Activated CD8-positive, alpha-beta memory T cell treated with anti-CD3 and anti-CD28 coated beads for 48 hours (primary cell): ENCODE measurements at regions not wholly inside any gene's neighbourhood (a gene's known extent, or its start where the extent isn't known, plus 50 kb on each side); places are given as distances from the start of the nearest gene placed in this dataset.

Experiments used
- DNase-seq, 3 experiments: peaks; one replicate each; pipeline ENCODE4 v3.0.0-alpha.2; 2020; ENCODE audit warnings: low read depth in 2 of 3, low spot score in 2 of 3

DNA sequence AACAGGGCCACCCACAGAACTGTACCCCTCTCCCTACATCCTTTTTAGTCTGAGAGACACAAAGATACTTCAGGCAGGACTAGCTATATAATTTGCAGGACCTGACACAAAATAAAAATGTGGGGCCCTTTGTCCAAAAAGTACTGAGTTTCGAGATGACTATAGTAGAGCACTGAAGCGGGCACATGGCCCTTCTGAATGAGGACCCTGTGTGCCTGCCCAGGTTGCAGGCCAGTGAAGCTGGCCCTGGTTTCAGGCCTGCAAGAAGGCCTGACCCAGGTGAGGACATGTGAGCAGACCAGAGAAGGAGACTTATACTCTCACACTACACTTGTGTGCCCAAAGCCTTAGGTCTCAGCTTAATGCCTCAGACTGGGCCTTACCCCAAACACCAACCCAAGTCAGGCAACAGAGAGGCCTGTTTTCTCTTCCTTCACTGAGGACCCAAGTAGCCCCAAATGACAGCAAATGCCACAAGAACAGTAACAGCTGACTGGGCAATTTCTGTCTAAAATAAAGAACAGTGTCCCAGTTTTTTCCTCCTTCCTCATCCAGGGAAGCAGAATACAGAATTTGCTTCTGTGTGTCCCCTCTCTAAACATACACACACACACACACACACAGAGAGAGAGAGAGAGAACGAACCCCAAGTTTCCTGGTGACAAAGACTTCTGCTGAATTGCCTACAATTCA, 100.9 kb upstream of the ARHGEF3 start:
- DNase-seq, result no peak

DNA sequence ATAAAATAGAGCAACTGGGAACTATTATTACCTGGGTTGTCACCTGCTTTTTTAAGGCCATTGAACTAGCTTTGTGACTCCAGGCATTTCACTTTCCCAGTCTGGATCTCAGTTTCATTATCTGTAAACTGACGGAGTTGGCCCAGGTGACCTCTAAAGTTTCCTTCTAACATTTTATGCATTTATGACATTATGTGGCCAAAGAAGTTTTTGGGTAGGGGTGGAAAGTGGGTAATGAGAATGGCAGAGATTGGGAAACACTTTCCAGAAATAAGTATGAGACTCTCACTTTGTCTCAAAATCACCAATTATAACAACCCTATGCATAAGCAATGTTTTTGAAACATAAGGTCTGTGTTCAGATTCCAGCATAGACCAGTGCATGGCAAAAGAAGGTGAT, 99.1 kb upstream of the ARHGEF3 start:
- no peak for DNase-seq

DNA sequence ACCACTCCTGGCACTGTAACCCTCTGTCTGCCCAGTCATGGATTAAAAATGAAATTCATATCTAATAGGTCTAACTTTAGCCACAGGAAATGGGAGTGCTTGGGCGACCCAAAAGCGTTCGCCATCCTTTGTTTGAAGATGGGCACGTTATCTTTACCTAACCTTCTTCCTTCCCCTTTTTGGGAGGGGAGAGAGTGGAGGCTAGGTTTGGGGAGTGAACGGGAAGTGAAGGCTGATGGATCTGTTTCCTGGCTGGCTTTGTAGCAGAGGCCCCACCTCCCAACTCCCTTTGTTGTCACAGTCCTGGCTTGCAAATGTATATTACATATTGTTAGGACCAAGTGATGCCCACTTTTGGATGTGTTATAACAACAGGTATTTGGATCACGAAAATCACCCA, 98.1 kb upstream of the ARHGEF3 start:
- DNase-seq, result no peak

DNA sequence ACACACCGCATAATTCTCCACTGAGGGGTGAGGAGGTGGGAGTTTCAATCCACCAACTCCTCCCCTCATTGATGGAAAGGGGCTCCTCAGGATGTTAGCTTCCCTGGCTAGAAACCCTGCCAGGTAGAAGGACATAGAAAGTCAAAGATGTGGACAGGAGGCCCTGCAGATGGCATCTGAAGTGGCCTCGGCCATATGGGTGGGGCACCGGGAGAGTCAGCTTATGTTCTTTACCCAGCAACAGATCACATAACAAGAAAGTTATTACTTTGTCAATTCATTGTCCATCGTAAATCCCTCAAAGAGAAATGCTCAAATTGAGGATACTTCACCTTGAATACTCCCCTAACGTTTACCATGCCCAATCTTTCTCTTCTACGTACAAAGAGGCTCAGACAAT, 97.3 kb upstream of the ARHGEF3 start:
- DNase-seq, result no peak

DNA sequence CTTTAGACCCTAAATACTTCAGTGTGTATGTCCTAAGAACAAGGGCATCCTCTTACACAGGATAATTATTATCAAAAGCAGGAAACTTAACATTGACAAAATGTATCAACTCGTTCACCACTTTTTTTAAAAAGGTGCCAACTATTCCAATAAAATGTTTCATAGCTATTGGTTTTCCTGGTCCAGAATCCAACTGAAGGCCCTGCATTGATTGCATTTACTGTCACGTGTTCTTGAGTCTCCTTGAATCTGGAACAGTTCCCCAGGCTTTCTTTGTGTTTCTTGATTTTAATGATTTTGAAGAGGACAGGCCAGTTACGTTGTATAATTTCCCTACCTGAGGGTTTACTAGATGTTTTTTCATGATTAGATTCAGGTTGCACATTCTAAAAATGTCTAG, 94.6 kb upstream of the ARHGEF3 start:
- no peak for DNase-seq

DNA sequence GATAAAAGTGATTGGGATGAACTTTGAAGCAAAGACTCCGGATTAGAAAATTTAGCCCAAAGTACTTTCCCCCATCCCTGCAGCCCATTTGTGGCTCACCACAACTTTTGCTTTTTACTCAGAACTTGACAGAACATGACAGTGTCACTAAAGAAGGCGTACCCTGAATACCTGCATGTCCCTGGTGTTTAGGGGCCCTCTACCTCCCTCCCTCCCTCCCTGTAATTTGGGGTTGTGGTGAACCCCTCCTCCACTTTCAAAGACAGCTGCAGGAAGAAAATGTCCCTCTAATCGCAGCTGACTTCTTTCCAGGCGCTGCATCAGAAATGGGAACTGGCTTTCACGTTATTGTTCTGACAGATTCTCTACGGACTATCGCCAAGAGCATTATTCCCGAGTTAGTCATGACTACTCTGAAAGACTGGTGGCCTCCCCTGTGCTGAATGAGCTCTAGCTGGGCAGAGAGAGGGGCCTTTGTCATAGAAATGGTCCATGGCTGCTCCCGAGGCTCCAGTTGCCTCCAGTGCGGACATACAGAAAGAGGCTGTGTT, 93.2 kb upstream of the ARHGEF3 start:
- DNase-seq, result no peak

DNA sequence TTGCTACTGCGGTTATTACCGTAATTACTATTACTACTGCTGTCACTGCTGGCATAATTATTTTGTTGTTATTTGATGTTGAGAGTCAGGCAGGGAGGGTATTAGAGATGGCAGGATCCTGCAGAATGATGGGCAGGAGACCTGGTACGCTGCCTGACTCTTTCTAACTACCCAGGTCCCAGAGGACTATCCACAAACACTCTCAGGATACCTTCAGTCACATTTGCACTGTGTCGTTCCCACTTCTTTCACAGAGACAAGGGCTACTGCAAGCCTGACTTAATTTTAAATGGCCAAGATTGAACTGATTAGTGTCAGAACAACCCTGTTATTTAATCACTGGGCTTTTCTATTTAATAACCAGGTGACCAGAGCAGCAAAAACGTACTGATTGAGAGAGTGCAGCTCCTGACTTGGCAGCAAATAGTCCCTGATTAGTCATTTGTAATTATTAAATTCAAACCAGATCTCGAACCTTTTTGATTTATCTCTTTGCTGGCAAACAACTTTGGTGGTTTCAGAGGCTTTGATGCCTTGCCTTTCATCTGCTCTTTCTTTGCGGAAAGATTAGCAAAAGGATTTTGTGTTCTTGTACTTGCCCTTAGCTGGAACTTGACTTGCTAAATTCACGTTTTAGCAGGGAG, 88.8 kb upstream of the ARHGEF3 start:
- DNase-seq, result no peak

DNA sequence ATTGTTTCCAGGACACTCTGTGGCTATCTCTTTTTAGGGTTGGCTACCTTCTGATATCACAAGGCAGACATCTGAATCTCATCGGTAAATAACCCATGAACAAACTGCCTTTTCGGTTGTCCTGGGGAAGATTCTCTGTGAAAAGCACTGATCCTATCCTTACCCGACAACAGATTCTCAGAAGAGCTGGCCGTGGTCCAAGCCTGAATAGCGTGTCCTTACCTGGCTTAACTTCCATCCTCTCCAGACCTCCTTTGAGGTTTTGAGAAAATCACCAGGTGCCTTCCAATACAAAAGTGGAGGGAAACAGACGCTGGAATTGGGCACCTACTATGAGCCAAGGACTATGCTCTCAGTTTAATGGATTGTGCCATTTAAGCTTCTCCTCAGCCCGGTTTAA, 87.4 kb upstream of the ARHGEF3 start:
- no peak for DNase-seq

DNA sequence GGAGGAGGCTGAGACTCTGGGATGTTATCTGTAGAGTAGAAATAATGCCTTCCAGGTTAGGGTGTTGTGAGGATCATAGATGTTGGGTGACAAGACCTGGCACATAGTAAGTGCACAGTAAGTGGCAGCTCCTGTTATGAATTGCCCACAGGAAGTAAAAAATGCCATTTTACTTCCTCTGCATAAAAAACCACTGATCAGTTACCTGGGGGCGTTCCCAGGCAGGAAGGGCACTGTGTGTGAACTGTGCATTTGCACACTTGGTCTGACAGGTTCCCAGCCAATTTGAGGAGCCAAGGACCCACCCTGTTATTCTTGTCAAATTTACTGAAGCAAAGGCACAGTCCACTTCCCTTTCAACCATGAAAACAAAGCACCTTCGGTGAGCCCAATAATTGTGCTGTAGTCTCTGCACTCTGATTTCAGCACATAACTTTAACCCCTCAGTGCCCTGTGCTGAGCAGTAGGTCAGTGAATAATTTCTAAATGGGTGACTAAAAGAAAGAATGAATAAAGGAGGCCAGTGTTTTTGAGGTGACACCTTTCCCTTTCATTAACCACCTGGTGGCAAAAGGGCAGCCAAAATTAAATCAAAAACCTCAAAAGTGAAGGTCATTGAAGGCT, 85.8 kb upstream of the ARHGEF3 start:
- DNase-seq, result no peak

DNA sequence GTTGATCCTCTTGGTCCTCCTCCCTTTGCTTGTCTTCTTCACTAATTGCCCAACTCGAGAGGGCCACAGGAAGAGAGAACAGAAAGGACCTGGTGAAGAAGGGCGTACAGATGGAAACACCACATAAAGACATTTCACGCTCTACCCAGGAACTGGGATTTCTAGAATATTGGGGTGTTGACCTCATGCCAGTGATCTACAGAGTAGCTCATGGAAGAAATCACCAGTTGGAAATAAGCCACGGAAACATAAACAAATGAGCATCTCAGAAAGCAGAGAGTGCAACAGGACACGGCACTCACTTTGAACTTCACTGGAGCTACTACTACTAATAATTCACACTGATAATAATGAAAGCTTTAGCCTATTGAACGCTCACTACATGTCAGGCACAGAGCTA, 84.6 kb upstream of the ARHGEF3 start:
- no peak for DNase-seq

DNA sequence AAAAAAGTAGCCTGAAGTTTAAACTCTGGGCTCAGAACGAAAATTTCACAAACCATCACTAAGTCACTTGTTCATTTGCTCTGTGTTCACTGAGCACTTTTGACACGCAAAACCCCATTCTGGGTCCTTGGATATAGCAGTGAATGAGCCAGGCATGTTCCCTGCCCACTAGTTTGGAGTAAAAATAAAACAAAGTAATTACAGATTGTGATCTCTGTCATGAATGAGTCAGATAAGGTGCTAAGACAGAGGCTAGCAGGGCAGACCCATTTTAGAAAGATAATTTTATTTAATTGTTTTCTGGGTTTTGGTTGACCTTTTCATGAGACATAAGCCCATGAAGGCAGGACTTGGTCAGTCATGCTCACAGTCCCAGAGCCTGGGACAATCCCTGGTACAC, 84.1 kb upstream of the ARHGEF3 start:
- DNase-seq, result no peak

DNA sequence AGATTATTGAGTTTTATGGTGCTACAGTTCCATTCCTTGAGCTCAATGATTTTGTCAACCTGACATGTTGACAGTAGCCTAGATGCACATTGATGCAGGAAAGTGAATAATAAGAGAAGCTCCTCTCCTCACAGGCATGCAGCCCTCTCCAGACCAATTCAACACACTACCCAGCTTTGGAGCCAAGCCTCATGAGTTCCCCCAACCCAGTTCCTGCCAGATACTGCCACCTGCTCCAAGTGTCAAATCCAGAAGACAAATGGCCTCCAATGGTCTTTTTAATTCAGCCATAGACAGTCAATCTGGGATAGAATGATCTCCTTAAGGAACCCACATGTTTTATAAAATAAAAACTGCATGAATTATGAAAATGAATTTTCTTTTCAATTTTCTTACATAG, 83.7 kb upstream of the ARHGEF3 start:
- DNase-seq, result no peak

DNA sequence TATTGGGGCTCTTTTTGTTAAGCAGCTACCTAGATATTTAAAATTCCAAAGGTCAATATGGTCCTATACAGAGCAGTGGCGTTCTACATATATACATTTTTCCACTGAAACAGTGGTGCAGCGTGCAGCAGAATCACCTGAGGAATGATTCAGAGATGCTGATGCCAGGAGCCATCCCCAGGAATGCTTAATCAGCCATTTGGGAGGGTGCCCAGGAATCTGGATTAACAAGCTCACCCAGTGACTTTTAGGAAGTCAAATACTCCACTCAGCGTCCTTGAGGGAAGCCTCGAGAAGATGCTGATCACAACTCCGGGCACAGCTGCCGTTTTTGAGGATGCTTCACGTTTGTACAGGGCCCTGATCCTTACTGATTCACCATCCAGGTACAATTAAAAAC, 82.6 kb upstream of the ARHGEF3 start:
- DNase-seq, result no peak

DNA sequence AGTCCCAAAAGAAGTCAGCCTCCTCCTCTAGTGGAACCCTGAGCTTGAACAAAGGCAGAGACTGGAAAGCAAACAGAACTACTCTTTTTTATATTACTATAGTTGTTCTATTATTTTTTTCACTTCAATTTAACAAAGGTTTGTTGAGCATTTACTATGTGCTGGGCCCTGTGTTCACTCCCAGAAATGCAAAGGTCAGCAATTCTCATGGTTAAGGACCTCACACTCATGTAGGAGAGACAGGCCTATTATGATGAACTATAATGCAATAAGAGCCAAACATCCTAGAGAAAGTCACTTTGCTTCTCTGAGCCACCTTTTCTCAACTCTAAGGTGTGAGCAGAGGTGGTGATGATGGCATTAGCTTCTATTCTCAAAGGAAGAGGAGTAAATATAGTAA, 82.1 kb upstream of the ARHGEF3 start:
- no peak for DNase-seq

DNA sequence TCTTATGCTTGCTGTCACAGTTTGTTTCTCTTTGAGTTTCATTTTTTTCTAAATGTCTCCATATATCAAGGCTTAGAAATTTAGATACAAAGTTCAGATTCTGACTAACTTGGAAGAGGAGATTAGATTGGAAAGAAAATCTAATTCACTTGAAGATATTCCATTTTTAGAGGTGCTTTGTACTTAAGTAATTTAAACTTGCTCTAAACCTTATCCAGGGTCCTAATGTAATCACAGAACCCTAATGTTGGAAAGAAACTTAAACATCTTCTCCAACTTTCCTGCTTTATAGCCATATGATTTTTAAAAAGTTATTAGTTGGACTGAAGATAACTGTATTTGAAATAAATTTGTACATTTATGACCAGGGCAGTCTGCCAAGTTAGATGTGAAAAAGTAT, 81.1 kb upstream of the ARHGEF3 start:
- no peak for DNase-seq

DNA sequence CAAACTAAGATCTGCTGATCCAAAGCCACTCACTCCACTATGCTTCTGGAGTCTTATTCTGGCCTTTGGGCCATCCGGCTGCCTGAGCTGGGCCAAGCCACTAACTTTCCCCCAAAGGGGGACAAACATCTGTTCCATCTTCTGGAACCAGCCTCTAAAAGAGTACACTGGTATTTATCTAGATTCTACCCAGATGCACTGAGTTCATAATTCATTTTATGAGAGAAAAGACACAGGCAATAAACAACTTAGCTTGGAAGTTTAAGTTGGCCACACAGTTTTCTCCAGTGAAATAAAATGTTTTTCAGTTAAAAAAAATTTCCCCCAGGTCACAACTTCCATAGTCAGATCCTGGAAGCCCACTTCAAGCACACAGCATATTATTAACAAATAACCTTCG, 80.1 kb upstream of the ARHGEF3 start:
- no peak for DNase-seq

DNA sequence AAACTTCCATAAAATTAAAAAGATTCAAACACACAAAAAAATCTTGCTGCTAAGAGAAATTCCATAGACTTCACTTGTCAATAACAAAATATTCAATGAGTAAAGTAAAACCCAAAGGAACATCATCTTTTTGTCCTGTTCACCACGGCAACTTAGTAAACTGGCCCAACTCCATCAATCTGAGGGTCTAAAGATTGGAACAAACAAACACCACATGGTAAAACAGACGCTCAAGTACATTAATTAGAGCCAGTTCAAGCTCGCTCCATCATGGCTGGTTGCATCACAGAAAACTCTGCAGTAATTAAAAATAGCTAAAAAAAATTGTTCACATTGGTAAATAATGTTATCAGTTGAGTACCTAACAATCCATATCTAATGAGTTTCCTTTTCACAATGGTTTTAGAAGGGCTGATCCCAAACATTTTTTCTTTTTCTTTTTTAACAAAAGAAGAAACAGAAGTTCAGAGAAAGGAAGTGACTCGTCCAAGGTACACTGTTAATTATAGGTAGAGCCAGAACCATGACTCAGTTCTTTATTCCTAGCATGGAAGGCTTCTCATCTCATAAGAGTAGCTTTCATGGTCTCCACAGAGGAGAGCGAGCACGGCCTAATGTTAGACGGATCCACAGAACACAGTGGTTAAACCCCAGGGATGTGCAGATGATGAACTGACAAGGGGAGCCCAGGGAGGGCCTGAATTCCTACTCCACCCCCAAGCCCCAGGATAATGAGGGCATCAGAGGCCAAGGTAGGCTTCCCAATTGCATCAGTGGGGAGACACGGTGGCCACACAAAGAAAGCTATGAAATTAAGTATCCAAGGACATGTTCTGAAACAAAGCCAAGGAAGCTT, 79.2 kb upstream of the ARHGEF3 start:
- no peak for DNase-seq

DNA sequence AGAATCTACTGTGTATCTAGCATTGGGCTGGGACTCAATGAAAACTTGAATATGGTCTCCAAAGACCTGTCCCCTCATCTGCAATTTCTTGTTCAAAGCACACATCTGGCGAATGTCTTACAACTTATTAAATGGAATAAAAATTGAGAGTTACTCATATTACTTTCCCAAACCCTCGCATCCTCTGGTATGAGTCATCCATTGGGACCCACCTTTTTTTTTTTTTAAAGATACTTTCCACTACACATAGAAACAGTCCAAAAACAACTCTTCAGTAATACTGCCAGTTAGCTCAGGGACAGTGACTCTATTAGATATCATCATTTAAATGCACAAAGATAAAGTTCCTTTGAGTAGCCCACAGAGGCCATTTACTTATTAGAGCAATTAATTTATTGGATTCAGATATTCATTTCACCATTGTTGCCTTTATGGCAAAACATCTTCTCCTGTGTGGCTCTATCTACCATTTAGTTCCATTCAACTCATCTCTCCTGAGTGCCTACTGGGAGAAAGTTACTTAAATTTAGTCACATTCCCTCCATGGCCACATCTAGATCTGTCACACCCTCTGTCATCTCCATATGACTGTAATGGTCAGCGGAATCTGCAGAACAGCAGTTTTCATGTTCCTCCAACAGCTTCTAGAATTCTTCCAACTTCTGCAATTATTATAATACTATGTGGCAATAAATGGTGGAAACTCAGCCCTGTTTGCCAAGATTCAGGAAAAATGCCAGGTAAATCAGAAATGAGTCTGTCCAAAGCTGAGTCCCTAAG, 77.9 kb upstream of the ARHGEF3 start:
- no peak for DNase-seq

DNA sequence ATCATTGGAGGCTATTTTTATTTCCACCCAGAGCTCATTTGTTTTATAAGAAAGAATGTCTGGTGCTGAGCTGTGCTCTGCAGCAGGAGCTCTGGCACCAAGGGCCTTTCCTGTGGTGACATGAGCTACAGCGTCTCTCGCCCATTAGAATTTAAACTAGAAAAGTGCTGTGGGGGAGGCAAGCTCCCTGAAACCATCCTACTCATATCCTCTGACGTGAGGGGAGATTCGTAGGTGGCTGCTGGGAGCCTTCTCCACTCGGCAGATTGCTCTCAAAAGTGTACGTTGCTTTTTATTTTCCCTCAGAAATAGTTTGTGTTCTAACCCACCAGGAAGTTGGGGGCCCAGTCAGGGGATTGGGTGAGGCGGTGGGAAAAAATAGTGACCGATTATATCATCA, 76.3 kb upstream of the ARHGEF3 start:
- DNase-seq, result no peak

DNA sequence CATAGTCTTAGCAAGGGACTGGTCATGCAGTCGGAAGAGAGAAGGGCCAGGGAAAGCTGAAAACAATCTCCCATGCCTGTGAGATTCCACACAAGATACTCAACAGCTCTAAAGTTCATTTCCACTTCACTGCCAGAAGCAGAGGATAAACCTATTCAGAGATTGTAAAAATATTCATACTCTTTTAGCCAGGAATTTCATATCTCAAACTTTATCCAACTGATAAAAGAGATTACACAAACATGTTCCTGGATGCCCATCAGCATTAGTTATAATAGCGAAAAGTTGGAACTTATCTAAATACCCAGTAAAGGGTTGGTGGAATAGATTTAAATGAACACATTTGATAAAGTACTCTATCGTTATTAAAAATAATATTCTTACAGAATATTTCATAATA, 75.2 kb upstream of the ARHGEF3 start:
- no peak for DNase-seq

DNA sequence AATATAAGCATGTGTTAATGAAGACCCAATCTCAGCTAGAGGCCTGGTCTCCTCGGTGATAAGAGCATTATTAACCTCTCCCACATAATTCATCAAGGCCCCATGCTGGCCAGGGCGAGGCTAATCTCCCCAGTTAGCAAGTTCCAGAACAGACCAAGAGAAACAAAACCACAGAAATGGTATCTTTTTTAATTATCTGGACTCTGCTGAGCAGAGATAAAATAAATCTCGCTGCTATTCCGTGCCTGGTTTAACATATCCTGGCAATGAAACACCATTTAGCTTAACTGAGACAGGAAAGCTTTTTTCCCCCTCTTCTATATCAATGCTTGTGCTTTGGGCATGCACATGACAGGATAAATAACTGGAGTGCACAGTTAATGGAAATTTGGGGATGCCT, 72.5 kb upstream of the ARHGEF3 start:
- no peak for DNase-seq
